Activated CD8-positive, alpha-beta T cell treated with anti-CD3 and anti-CD28 coated beads, Interleukin-2, amount 10 ng/mL, durations not matched to agents 7 days and 5 days (primary cell): ENCODE measurements at regions not wholly inside any gene's neighbourhood (a gene's known extent, or its start where the extent isn't known, plus 50 kb on each side); places are given as distances from the start of the nearest gene placed in this dataset.

Experiments used
- ATAC-seq: fragments of 150-1000 bp; cut with Tn5 transposase; one replicate; pipeline ENCODE4 v1.10.0; 2021; ENCODE audit warnings: moderate library complexity
- CTCF ChIA-PET: fragments of 350-600 bp; sonication (Branson Sonifier 250); formaldehyde crosslinking; loops from one replicate; lab custom pipeline; 2021; ENCODE audit warnings: antibody characterized with exemption; lab: Charles Lee
- POLR2A ChIA-PET: fragments of 350-600 bp; sonication (Branson Sonifier 250); formaldehyde crosslinking; loops from one replicate; lab custom pipeline; 2021; ENCODE audit warnings: antibody characterized with exemption; lab: Charles Lee
- DNase-seq: peaks from one replicate; pipeline ENCODE4 v3.0.0-alpha.2; 2020
- H3K27ac Mint-ChIP-seq: one replicate; pipeline ENCODE4 v1.8.0; 2021; ENCODE audit warnings: mild to moderate bottlenecking, mixed read lengths
- H3K27me3 Mint-ChIP-seq: one replicate; pipeline ENCODE4 v1.8.0; 2021; ENCODE audit warnings: low read depth, mixed read lengths
- H3K36me3 Mint-ChIP-seq: one replicate; pipeline ENCODE4 v1.8.0; 2021; ENCODE audit warnings: low read depth, mixed read lengths
- H3K4me1 Mint-ChIP-seq: one replicate; pipeline ENCODE4 v1.8.0; 2021; ENCODE audit warnings: low read depth, mixed read lengths
- H3K4me3 Mint-ChIP-seq: one replicate; pipeline ENCODE4 v1.8.0; 2021; ENCODE audit warnings: mild to moderate bottlenecking, mixed read lengths
- H3K9me3 Mint-ChIP-seq: one replicate; pipeline ENCODE4 v1.8.0; 2022; ENCODE audit warnings: mixed read lengths; ENCODE audit not compliant: insufficient read depth

DNA sequence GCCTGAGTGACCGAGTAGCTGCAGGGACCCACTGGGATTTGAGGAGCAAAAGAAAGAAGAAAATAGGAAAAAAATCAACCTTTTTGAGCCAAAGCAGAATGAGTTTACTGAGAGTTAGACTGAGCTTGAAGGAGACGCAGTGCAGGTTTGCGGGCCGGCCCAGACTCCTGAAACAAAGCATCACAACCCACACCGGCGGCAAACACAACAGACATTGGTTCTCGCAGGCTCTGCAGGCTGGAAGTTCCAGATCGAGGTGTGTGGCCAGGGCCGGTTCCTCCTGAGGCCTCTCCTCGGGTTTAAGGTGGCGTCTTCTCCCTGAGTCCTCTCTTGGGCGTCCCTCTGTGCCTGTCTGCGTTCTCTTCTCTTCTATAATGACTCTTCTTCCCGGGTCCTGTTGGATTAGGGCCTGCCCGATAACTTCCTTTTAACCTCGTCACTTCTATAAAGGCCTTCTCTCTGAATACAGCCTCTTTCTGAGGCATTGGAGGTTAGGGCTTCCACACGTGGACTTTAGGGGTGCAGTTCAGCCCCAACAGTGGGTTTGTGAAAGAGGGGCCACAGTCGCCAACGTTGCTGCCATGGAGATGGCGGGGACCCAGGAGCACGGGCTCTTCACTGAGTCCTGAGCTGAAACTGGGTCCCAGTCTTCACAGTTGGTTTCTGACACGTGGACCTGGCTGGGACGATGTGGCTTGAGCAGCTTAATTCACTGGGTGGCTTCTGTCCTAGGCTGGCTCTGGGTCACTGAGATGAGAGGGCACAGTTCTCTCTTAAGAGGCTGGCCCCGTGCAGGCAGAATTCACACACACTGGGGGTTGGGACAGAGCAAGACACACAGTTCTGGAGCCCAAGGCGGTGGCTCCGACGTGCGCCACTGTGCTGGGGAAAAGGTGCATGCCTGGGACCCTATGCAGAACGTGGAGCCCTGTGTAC lies 1047.7 kb downstream of the BRD1 start:
- no peak overlapping the region for H3K27ac Mint-ChIP-seq
- CTCF ChIA-PET: no interaction called here
- H3K4me1 Mint-ChIP-seq: no peaks in the 10 kb centered on the region
- ATAC-seq: no peak
- H3K27me3 Mint-ChIP-seq: no peaks in the 10 kb centered on the region
- peaks cover 13% of the 10 kb centered on the region for H3K9me3 Mint-ChIP-seq
- no peak overlapping the region for H3K4me3 Mint-ChIP-seq
- H3K36me3 Mint-ChIP-seq: no peaks in the 10 kb centered on the region
- POLR2A ChIA-PET: no interaction called here
- peak; percentile 9 for DNase-seq

DNA sequence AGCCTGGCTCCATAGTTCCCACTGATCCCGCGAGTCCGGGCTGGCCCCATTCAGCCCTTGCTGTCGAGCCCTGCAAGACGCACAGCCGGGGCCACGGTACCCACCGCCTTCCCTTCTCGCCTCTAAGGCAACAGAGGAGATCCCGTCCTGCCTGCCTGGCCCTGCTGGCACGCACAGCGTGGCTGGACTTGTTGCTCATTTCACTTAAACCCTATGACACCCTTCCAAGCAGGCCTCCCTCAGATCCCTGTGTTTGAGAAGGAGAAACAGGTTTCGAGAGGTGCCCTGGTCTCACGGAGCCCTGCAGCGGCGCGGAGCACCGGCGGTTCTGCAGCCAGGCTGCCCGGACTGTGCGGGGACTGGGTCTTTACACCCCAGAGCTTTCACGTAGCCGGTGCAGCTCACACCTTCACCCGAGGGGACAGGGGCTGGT lies 1048.4 kb downstream of the BRD1 start:
- DNase-seq: peak; percentile 2
- no peaks in the 10 kb centered on the region for H3K4me1 Mint-ChIP-seq
- ChIA-PET CTCF (no interaction called here), POLR2A (no interaction called here)
- H3K9me3 Mint-ChIP-seq: peaks cover 13% of the 10 kb centered on the region
- no peaks in the 10 kb centered on the region for H3K36me3 Mint-ChIP-seq
- no peak overlapping the region for H3K4me3 Mint-ChIP-seq
- H3K27ac Mint-ChIP-seq: no peak overlapping the region
- no peak for ATAC-seq
- no peaks in the 10 kb centered on the region for H3K27me3 Mint-ChIP-seq

DNA sequence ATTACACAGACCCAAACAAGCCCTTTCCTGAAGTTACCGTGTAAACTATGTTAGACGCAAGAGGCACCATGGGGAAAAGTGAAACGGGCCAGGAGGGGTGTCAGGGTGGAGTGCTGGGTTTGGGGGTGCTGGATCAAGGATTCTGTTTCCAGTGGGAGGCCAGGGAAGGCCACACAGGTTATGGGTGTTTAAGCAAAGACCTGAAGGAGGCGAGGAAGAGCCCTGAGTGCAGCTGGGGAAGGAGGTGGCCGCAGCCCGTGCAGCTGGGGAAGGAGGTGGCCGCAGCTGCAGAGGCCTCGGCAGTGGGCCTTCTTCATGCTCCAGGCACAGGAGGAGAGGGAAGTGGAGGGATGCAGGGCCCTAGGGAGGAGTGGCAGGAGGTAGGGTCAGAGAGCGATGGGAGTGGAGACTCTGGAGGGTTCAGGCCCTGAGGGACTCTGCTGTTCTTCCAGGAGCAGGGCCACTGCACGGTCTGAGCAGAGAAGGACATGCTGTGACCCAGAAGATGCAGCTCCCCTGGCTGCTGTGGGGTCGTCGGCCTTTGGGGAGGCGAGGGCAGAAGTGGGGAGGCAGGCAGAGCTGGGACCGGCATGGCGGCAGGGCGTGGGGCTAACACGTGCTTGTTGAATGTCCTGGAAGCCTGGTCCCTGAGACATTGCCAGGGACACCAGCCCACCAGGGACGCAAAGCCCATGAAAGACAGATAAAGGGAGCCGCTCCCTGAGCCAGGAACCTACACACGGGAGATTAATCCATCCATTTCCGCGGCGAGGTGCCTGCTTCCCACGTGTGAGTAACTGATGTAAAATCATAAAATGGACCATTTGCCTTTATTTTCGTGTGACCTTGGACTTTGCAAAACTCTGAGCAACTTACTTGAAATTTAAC lies 1049.1 kb downstream of the BRD1 start:
- H3K36me3 Mint-ChIP-seq: no peaks in the 10 kb centered on the region
- peaks cover 13% of the 10 kb centered on the region for H3K9me3 Mint-ChIP-seq
- POLR2A ChIA-PET: no interaction called here
- no peaks in the 10 kb centered on the region for H3K27me3 Mint-ChIP-seq
- H3K27ac Mint-ChIP-seq: no peak overlapping the region
- peak; percentile 1 for DNase-seq
- CTCF ChIA-PET: no interaction called here
- H3K4me3 Mint-ChIP-seq: no peak overlapping the region
- H3K4me1 Mint-ChIP-seq: no peaks in the 10 kb centered on the region
- no peak for ATAC-seq

DNA sequence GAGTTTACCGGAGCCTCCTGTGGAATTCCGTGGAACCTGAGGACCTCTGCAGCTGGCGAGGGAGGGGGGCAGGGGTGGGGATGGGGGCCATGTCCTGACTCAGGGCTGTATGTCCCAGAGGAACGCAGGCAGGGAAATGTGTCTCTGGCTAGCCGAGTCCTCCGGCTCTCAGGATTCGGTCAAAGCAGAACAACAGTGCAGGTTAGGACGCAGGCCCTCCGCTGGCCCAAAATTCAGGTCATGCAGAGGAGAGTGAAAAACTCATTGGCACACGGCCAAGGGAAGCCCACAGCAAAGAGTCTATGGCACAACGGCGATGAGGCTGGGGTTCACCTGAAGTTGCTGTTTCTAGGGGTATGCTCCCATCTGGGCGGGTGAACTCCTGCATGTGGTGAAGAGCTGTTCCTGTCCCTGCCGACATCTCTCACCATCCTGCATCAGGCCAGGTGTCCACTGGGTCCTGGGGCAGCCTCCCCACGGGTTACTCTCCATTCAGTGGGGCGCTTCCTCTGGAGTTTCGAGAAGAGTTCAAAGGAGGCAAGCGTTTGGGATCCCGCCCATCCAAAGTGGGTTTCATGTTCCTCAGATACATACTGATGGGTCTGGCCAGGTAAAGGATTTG lies 1055.3 kb downstream of the BRD1 start:
- Mint-ChIP-seq H3K4me1 (no peaks in the 10 kb centered on the region), H3K9me3 (peaks cover 4% of the 10 kb centered on the region), H3K27me3 (peaks cover 3% of the 10 kb centered on the region), H3K36me3 (no peaks in the 10 kb centered on the region), H3K4me3 (no peak overlapping the region), H3K27ac (no peak overlapping the region)
- ChIA-PET CTCF (no interaction called here), POLR2A (no interaction called here)
- DNase-seq: peak; percentile 11
- no peak for ATAC-seq

DNA sequence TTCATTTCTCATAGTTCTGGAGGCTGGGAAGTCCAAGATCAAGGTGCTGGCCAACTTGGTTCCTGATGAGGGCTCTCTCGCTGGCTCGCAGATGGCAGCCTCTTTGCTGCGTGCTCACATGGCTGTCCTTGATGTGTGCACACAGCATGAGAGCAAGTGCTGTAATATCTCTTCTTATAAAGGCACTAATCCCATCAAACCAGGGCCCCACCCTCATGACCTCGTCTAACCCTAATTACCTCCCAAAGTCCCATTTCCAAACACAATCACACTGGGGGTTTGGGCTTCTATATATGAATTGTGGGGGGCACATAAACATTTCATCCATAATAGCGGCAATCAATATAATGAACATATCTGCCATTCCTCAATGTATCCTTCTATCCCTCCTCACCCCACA lies 1062.1 kb downstream of the BRD1 start:
- Mint-ChIP-seq H3K27me3 (no peaks in the 10 kb centered on the region), H3K4me1 (no peaks in the 10 kb centered on the region), H3K4me3 (no peak overlapping the region), H3K36me3 (no peaks in the 10 kb centered on the region), H3K27ac (no peak overlapping the region), H3K9me3 (no peaks in the 10 kb centered on the region)
- DNase-seq: peak; percentile 5
- ChIA-PET POLR2A (no interaction called here), CTCF (no interaction called here)
- ATAC-seq: no peak

DNA sequence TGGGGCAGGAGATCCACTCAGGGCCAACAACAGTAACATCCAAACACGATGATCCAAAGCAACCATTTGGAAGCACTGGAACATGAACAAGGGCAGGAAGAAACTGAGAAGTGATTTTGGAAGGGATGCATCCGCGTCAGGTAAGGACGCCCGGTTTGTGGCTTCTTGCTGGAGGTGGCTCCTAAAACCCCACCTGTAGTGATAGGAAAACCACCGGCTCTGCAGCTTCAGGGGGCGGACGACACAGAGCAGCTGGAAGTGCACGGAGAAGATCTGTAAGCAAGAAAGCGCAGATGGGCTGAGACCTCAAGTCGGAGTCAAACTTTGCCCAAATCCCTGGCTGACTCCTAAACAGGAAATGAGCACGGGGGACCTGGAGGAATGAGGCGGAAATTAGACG lies 1066.1 kb downstream of the BRD1 start:
- no peaks in the 10 kb centered on the region for H3K9me3 Mint-ChIP-seq
- H3K4me3 Mint-ChIP-seq: no peak overlapping the region
- ATAC-seq (no peak), DNase-seq (no peak)
- no peak overlapping the region for H3K27ac Mint-ChIP-seq
- H3K36me3 Mint-ChIP-seq: no peaks in the 10 kb centered on the region
- ChIA-PET POLR2A (no interaction called here), CTCF (no interaction called here)
- no peaks in the 10 kb centered on the region for H3K4me1 Mint-ChIP-seq
- no peaks in the 10 kb centered on the region for H3K27me3 Mint-ChIP-seq

DNA sequence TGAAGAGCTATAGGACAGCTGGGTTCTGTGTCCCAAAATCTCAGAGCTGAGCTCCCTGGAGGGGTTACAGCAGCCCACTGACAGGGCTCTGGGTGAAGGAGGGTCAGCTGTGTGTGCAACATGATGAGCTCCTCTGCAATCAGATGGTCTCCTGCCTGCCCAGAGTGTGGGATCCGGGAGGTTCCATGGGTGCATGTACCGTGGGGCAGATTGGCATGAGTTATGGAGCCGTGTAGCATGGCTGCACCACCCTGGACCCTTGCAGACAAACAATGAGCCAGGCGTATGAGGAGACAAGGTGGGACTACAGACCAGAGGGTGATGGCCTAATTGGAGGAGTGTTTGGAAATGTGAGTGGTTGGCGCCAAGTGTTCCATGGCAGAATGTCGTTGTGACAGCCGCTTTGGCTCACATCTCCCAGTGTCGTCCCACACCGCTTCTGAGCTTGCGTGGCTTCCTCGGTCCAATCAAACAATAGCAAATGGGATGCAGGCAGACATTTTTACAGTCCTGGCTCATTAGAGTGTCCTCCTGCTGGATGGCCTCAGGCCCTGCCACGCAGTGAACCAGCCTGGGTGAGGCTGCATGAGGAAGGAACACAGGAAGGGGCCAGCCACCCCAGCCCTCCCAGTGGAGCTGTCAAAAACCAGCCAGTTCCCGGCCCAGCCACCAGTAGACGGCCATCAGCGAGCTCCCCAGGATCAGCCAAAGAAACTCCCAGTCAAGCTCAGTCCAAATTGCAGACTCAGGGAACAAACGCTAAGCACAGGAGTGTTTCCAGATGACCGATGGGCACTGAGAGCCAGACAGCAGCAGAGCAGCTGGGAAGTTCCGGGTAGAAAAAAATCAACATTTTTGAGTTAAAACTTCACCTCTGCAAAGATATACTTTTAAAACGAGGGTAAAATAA lies 1066.9 kb downstream of the BRD1 start:
- CTCF ChIA-PET: no interaction called here
- H3K4me3 Mint-ChIP-seq: no peak overlapping the region
- no peaks in the 10 kb centered on the region for H3K4me1 Mint-ChIP-seq
- H3K27ac Mint-ChIP-seq: no peak overlapping the region
- H3K27me3 Mint-ChIP-seq: no peaks in the 10 kb centered on the region
- H3K9me3 Mint-ChIP-seq: no peaks in the 10 kb centered on the region
- POLR2A ChIA-PET: no interaction called here
- no peaks in the 10 kb centered on the region for H3K36me3 Mint-ChIP-seq
- DNase-seq (no peak), ATAC-seq (no peak)

DNA sequence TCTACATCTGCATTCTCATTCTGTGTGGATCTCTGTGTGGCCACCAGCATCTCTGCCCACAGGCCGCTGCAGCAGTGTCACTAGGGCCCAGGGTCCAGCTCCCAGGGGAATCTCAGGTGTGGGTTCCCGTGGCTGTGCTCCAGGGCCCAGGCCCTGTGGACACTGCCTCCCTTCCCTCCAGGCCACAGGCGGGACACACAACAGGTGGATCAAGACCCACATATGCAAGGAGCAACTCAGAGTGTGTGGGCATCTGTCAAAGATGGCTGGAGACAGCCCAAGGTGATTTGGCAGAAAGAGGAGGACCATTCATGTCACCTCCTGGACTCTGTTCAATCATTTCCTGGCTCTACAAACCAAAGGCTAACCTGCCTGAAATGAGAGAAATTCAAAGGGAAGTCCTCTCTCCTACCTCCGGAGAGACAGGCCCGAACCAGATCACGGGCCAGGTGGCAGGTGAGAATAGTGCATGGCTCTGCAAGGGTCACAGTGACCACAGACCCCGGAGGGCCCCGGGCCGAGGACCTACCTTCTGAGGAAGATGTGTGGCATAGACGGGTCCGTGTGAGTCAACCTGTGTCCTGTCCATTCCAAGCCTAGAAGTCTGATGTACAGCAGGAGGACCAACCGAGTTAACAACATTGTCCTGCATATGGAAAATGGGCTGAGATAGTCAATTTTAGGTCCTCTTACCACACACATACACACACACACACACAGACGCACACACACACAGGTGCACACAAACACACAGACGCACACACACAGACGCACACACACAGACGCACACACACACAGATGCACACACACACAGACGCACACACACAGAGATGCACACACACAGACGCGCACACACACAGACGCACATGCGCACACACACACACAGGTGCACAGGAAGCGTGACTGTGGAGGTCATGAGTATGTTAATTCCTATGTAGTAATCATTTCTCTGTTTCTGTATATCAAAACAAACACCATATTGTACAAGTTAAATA lies 1068.5 kb downstream of the BRD1 start:
- Mint-ChIP-seq H3K4me3 (no peak overlapping the region), H3K27me3 (no peaks in the 10 kb centered on the region), H3K9me3 (no peaks in the 10 kb centered on the region), H3K36me3 (no peaks in the 10 kb centered on the region), H3K4me1 (no peaks in the 10 kb centered on the region), H3K27ac (no peak overlapping the region)
- ChIA-PET POLR2A (no interaction called here), CTCF (no interaction called here)
- DNase-seq (no peak), ATAC-seq (no peak)

DNA sequence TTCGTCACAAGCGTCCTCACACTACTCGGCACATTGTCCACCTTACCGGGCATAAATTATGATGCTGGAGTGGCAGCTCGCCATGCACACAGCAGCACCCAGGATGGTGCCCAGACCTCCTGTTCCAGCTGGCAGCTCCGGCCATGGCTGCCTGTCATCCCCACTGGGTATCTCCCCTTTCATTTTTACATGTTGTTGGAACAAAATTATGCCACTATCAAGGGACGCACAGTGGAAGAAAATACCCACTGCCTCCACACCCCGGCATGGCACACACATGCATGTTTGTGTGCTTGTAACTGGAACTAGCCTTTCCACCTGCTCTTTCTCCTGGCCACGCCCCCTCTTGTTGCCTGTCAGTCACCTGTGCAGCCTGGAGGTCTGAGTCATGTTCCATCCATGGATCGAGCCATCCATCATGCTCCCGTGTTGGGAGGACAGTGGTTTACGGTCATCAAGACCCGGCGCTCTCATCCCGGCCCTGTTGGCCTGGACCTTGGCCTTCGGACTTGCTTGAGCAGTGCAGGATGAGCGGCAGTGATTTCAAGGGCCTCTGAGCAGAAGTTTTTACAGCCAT lies 1069.6 kb downstream of the BRD1 start:
- Mint-ChIP-seq H3K36me3 (no peaks in the 10 kb centered on the region), H3K4me1 (no peaks in the 10 kb centered on the region), H3K27ac (no peak overlapping the region), H3K9me3 (no peaks in the 10 kb centered on the region), H3K27me3 (no peaks in the 10 kb centered on the region), H3K4me3 (no peak overlapping the region)
- POLR2A ChIA-PET: no interaction called here
- CTCF ChIA-PET: no interaction called here
- no peak for ATAC-seq
- no peak for DNase-seq

DNA sequence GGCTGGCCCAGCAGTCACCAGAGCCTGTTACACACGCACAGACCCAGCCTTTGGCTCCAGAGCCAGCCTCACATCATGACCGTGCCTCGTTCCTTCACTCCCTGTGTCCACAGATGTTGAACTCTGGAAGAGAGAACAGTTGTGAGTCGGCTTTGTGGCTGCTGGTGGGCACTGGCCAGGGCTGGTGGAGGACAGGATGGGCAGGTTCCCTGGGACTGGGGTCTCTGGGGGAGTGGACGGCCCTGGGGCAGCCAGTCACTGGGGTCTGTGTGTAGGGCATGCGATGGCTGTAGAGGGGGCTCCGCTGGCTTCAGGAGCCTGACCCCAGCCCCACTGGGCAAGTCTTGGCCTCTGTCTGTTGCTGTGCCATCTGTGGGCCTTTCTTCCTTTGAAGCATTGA lies 1070.1 kb downstream of the BRD1 start:
- DNase-seq (no peak), ATAC-seq (no peak)
- no peaks in the 10 kb centered on the region for H3K27me3 Mint-ChIP-seq
- H3K36me3 Mint-ChIP-seq: no peaks in the 10 kb centered on the region
- no peak overlapping the region for H3K4me3 Mint-ChIP-seq
- H3K27ac Mint-ChIP-seq: no peak overlapping the region
- H3K9me3 Mint-ChIP-seq: no peaks in the 10 kb centered on the region
- ChIA-PET POLR2A (no interaction called here), CTCF (no interaction called here)
- H3K4me1 Mint-ChIP-seq: no peaks in the 10 kb centered on the region
